ENCODE measurements at regions not wholly inside any gene's neighbourhood (a gene's known extent, or its start where the extent isn't known, plus 50 kb on each side); places are given as distances from the start of the nearest gene placed in this dataset.

GRCh38 chr11:134644476-134645456 is 232.7 kb upstream of the B3GAT1 start:
- Histone ChIP-seq H2AFZ (ENCODE audit: low read length) (no peak overlapping the region), H3K4me3 (ENCODE audit: extremely low read depth in 1 of 4, insufficient read depth in 2 of 4, low read depth in 3 of 4, low read length in 4 of 4) (no peak overlapping the region), H3K9me3 (ENCODE audit: insufficient read depth in 2 of 2, low read depth in 1 of 2, low read length in 1 of 2) (no peaks in the 10 kb centered on the region), H2BK5ac (ENCODE audit: low read depth, low read length) (0 out of 2 replicates have a peak overlapping the region, but pooled peaks have one; percentile 57), H3K23me2 (ENCODE audit: low read depth, low read length) (no peaks in the 10 kb centered on the region), H4K20me1 (replicated peaks in 1 of 2; ENCODE audit: control insufficient read depth in 1 of 2, insufficient read depth in 2 of 2, low read length in 2 of 2) (no peaks in the 10 kb centered on the region), H3K18ac (ENCODE audit: extremely low read depth, low read length) (no peak overlapping the region), H3K4me2 (ENCODE audit: insufficient read depth in 1 of 2, low read depth in 2 of 2, low read length in 2 of 2) (no peak overlapping the region; a peak in 1 of 4 replicates), H3K9ac (replicated peaks in 1 of 4; ENCODE audit: extremely low read depth in 1 of 4, low read depth in 3 of 4, low read length in 3 of 4) (no peak overlapping the region), H3K4me1 (replicated peaks in 1 of 4; ENCODE audit: control insufficient read depth in 3 of 4, insufficient read depth in 4 of 4, low read length in 3 of 4) (peaks cover 1 to 19% (median 4%) of the 10 kb centered on the region in 4 experiments; a peak in 6 of 7 replicates), H3K14ac (ENCODE audit: insufficient read length) (no peak overlapping the region), H3K56ac (replicated peaks; ENCODE audit: insufficient read length, low read depth, low read length) (no peak overlapping the region), H3K23ac (ENCODE audit: insufficient read length) (no peak overlapping the region), H2BK15ac (ENCODE audit: low read length) (0 out of 2 replicates have a peak overlapping the region, but pooled peaks have one; percentile 25), H2BK120ac (replicated peaks; ENCODE audit: low read depth, low read length) (no peak overlapping the region), H3K27ac (ENCODE audit: low read depth, low read length) (no peak overlapping the region), H4K8ac (ENCODE audit: extremely low read depth, insufficient read depth, low read length) (no peak overlapping the region), H4K5ac (ENCODE audit: insufficient read length, low read depth, low read length) (no peak overlapping the region), H2BK20ac (ENCODE audit: low read length) (no peak overlapping the region), H4K91ac (replicated peaks; ENCODE audit: insufficient read length, low read length) (no peak overlapping the region), H3K79me2 (ENCODE audit: control insufficient read depth in 1 of 2, insufficient read depth in 2 of 2, low read length in 2 of 2) (no peaks in the 10 kb centered on the region), H2BK12ac (ENCODE audit: low read depth, low read length) (no peak overlapping the region), H3K4ac (replicated peaks; ENCODE audit: insufficient read length, low read depth, low read length) (no peak overlapping the region), H2AK5ac (ENCODE audit: low read depth, low read length) (no peak overlapping the region), H3K36me3 (ENCODE audit: control insufficient read depth in 2 of 4, insufficient read depth in 4 of 4, low read length in 3 of 4) (no peaks in the 10 kb centered on the region), H3K27me3 (replicated peaks in 1 of 4; ENCODE audit: control insufficient read depth in 3 of 4, extremely low read depth in 1 of 4, insufficient read depth in 3 of 4, low read length in 3 of 4) (peaks cover 0 to 2% (median 0%) of the 10 kb centered on the region in 4 experiments; a peak in 1 of 7 replicates), H3K79me1 (ENCODE audit: low read depth, low read length) (no peaks in the 10 kb centered on the region)
- CTCF ChIA-PET (ENCODE audit: partially characterized antibody), result interaction anchor here (0.9 to 1.6 kb wide), 7 partner anchors 13 to 303 kb away, joined by 3 to 4 read pairs (median 3); no protein-coding TSS in a partner anchor
- no peak for TF ChIP-seq PHF8 (conservative IDR thresholded peaks at IDR 0.05; ENCODE audit: low read depth, low read length)
- no peak for TF ChIP-seq KDM1A (IDR thresholded peaks at IDR 0.05; ENCODE audit: borderline replicate concordance, low read length)
- TF ChIP-seq CBX8 (IDR thresholded peaks at IDR 0.05; ENCODE audit: borderline replicate concordance, low read depth, low read length), result no peak
- TF ChIP-seq BACH1 (IDR thresholded peaks at IDR 0.05; ENCODE audit: low read length), result no peak
- TF ChIP-seq POLR2A (IDR thresholded peaks at IDR 0.05; ENCODE audit: control extremely low read depth in 1 of 2, low read depth in 2 of 2, low read length in 2 of 2), result no peak
- TF ChIP-seq TBP (IDR thresholded peaks at IDR 0.05; ENCODE audit: low read depth, low read length), result no peak
- TF ChIP-seq CEBPB (IDR thresholded peaks at IDR 0.05; ENCODE audit: low read depth, low read length), result no peak
- FAIRE-seq, result no peak
- POLR2A ChIA-PET (ENCODE audit: partially characterized antibody), result no interaction called here
- peak in 1 of 2 experiments; percentile 51 for DNase-seq (ENCODE audit: low read depth in 1 of 2, low spot score in 2 of 2)
- WGBS, 2 experiments (ENCODE audit: extremely low coverage in 1 of 2, insufficient coverage in 1 of 2, insufficient read length in 1 of 2, insufficient replicate concordance in 2 of 2, low coverage in 1 of 2, low lambda C conversion rate in 2 of 2, missing lambda C conversion rate in 1 of 2), result 81% methylated on average over 20 of the region's 20 CpGs; no CpG with 5 or more reads in 1 of the 2 experiments
